RPMI7951 (cell line): ENCODE measurements at regions not wholly inside any gene's neighbourhood (a gene's known extent, or its start where the extent isn't known, plus 50 kb on each side); places are given as distances from the start of the nearest gene placed in this dataset.
"Not testable (repeated sequence)": the region's sequence is repeated elsewhere in the genome, so short reads cannot be mapped to it uniquely, and the experiment has no call there.

Experiments used
- DNase-seq: peaks from one replicate; pipeline ENCODE4 v3.0.0-alpha.2; 2012; ENCODE audit warnings: low read depth

DNA sequence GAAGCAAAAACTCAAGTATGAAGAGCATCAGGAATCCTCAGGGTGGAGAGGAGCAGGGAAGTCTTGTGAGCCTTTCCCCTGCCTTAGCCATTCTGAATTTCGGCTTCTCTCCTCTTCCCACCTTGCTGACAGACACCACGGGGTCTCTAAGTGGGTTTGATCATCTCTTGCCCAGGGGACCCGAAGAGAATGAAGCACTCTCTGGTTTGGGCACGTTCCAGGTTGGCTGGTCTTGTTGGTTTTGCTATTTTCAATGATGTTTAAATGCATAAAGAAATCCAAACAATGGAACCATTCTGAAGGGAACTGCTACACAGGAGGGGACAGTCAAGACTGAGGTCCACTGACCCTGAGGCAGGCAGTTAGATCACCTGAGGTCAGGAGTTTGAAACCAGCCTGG, 131.7 kb downstream of the PXDC1 start:
- DNase-seq, result no peak

DNA sequence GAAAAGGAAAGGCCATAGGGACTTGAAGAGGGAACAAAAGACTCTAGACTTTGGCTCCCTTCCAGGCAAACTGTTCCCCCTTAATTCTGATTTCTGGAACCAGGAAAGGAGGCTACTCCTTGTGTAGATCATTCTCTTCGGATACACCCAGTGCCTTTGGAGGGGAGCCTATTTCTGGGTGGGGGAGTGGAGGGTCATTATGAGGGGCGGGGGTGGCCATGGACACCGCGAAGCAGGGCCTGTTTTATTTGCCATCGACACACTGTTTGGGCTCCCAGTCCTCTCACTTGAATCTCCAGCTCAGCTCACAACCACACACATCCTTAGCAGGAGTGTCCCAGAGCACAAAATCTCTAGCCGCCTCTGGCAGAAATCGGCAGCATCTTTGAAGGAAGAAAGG, 132.3 kb downstream of the PXDC1 start:
- no peak for DNase-seq

DNA sequence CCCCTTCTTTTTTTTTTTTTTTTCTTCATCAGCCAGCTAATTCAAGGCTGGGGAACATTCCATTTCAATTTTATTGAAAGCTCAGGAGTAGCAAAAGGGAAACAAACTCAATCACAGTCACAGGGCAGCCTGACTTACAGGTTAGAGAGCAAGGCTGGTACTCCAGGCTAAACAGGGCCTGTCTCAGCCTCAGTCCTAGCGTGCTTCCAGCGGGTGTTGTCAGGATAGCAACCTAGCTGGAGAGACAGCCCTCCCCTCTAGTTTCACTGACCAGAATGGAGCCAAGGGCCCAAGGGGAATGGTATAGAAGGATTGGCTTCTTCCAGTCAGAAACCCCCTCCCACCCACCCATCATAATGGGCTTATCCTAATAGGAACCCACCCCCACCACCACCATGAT, 132.9 kb downstream of the PXDC1 start:
- DNase-seq, result no peak

DNA sequence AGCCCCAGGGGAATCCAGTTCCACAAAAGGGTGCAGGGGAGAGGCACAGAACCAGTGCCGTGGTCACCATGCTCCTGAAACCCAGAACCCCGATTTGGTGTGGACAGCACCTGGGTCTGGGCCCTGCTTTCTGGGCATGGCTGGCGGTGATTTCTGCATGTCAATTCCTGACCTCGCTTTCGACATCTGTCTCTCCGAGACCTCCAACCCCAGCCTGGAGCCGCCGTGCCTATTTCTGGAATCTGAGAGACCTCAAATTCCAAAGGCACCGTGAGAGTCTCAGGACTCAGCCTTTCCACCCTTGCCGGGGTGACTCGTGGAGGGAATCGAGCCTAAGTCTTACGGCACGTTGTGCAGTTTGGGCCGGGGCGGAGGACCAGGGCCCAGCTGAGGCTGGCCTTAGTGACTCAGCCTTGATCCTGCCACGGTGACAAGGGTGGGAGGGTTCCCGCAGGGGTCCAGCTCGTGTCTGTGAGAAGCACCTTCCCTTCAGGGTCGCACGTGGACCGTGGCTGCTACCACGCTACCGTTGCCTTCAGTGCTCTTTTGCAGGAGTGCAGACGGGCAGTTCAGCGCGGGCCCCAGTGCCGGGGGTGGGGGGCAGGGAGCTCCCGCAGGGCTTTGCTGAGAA, 133.7 kb downstream of the PXDC1 start:
- no peak for DNase-seq

DNA sequence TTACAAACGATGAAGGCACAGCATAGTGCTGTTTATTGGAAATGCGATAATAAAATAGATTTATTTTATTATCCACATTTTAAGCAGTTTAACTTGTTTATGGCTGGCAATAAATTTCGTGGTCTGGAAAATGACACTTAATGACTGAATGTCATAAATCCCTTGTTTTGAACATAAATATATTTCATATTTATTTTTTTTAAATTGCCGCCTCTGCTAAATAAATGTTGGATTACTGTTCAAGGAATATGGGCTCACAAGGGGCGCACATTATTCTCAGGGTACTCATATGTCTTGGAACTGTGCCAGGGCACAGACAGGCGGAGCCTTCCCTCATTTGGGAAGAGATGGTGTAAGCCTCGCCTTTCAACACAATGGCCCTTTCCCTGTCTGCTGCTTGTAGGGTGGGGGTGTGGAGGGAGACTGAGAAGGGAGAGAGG, 134.3 kb downstream of the PXDC1 start:
- DNase-seq, result no peak

DNA sequence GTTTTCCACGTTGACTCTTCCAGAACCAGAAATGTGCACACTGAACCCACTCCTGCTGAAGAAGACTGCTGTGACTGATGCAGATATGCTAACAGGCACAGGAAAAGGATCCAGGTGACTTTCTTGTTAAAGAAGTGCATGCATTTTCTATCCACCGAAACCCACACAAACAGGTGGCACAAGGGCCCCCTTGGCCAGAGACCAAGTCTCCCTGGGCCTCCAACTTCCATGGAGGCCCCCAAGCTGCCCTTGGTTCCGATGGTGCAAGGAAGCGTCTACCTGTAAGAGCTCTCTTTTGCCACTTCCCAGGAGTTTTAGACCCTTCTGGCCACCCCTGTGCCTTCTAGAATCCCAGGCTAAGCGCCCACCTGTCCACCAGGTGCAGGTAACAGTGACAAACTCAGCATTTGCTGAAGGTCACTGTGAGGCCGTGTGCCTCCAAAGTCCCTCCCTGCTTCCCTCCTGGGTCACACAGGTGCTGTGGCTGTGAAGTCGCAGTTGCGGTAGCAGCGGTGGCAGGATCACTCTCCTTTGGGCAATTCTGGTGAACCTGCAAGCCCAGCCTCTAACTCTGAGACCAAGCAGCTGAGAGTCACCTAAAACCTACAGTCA, 134.8 kb downstream of the PXDC1 start:
- DNase-seq, result no peak

DNA sequence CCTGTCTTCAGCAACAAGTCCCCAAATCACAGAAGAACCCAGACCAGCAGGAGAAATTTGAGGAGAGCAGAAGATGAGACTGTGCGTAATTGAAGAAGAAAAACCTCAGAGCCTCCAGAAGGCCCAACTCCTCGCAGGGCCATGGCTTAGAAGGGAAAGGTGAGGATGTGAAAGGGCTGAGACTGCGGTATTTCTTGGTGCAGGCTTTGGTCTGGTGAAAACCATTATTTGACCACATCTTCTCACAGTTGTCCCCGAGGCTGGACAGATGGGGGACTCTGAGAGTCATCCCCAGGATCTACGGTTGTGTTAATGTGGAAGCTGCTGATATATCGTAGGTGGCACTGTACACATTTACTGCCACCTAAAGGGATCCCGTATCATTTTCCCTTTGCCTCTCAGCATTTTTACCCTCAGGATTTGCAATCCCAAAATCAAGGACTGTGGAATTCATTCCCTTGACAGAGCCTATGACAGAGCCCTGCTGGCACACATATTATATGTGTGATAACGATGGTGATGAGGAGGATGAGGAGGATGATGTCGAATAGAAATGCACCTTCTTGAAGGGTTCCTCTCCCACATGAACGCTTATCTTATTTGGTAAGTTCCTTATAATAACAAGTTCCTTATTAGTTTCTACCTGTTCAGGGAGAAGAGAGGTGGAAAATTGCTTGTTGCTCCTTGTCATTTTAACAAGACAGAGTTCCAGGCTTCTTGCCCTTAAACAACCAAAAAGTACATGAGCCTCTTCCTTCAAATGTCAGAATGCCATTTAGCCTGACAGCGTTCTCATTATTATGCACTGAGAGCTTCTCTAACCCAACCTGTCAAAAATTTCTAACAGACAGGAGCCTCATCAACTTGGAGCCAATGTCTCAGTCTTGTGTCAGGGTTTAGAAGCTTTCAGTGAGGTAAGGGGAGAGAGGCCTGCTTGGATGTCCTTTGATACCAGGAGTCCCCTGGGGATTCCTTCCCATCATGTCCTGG, 135.8 kb downstream of the PXDC1 start:
- DNase-seq, result peak; percentile 8

DNA sequence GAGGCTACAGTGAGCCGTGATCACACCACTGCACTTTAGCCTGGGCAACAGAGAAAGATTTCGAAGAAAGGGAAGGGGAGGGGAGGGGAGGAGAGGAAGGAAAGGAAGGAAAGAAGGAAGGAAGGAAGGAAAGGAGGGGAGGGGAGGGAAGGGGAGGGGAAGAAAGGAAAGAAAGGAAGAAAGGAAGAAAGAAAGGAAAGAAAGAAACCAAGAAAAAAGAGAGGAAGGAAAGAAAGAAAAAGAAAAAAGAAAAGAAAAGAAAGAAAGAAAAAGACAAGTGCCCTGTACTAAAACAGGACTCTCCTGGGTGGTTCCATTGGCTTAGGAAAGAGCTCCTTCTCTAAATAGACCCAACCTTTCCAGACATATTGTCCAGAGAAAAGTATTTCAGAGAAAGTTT, 136.6 kb downstream of the PXDC1 start:
- DNase-seq, result no peak

DNA sequence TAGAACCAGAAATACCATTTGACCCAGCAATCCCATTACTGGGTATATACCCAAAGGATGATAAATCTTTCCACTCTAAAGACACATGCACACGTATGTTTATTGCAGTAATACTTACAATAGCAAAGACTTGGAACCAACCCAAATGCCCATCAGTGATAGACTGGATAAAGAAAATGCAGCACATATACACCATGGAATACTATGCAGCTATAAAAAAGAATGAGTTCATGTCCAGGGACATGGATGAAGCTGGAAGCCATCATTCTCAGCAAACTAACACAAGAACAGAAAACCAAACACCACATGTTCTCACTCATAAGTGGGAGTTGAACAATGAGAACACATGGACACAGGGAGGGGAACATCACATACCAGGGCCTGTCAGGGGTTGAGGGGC, 137.9 kb downstream of the PXDC1 start:
- not testable (repeated sequence) for DNase-seq

DNA sequence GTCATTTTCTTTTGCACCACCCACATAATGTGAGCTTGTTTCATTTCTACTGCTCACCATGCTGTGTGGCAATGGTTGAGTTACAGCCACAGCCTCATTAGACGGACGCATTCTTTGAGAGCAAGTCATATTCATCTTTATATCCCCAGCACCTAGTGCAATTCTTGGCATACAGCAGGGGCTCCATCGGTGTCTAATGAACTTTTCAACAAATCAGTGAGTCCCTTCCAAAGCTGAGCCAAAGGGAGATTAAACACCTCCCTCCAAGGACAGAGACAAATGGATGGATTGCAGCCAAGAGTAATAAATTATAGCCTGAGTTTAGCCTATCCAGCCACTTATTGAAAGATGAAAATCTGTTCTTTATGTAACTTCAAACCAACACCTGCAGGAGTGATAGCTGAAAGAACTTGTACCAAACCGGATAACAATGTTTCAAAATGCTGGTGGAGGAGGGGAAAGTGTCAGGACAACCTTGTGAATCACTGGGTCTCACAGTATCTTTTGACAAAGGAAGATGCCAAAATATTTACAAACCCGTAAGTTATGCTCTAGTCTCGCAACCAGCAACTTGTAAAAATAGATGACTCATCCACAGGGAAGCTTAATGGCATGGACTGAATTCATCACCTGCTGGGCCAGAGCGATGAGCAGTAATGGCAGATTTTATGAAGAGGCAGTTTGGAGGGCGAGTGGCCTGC, 139.0 kb downstream of the PXDC1 start:
- peak; percentile 89 for DNase-seq

DNA sequence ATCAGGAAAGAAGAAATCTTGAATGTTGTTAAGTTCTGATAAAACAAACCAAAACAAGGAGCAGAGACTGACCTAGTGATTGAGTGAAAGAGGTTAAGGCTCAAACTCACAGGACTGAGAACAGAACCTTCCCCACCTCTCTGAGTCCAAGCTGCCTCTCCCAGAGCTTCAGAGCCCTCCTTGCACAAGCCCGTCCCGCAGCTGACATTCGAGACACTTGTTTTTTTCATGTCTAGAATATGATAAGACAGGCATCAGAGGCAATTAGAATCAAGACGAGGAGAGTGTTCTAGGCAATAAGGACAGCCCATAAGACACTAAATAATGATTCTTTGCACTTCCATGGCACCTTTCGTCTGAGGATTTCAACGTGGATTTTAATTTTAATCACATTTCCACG, 140.6 kb downstream of the PXDC1 start:
- DNase-seq, result no peak

DNA sequence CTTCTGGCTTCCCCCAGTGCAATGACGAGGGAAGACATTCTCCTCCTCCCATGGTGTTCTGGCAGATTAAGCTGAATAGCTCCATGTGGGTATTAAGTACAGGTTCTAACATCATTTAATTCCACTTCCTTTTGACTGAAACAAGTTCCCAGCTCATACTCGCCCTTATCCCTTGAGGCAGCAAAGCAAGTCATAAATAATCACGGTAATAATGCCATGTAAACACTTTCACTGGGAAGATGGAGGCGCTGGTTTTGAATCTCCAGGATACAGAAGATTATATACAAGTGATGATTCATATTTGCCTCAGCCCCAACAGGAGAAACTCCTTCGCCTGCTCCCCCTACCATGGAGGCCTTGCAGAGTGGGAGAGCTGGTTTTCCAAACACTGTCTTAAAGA, 141.3 kb downstream of the PXDC1 start:
- DNase-seq, result peak; percentile 34

DNA sequence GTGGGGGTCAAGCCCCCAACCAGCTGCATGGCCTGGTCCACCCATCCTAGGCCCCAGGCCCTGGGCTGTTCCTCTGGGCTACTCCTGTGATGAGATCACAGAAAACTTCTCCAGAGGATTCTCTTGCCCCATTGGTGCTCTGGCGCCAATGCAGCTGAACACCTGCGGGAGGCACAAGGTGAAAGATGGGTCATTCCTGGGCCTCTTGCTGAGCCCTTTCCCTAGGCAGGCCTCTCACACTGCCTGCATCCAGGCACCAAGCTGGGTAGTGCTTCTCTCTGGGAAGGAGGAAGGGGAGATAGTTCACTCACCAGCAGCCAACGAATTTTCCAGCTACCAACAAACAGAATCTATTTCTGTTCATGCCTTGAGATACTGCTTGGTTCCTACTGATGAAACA, 142.1 kb downstream of the PXDC1 start:
- no peak for DNase-seq

DNA sequence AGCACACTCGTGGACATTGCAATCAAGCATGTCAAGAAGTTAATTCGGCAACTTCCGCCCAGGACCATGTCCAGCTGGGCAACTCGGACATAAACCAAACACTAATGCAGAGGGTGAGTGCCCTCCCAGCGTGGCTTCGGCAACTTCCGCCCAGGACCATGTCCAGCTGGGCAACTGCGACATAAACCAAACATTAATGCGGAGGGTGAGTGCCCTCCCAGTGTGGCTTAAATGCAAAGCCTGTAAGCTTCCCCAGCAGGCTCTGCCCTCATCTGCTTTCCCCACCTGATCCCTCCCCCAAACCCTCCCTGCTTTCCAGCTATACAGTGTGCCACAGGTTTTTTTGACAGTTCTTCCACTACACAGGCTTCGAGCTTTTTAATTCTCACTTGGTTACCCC, 143.4 kb downstream of the PXDC1 start:
- no peak for DNase-seq

DNA sequence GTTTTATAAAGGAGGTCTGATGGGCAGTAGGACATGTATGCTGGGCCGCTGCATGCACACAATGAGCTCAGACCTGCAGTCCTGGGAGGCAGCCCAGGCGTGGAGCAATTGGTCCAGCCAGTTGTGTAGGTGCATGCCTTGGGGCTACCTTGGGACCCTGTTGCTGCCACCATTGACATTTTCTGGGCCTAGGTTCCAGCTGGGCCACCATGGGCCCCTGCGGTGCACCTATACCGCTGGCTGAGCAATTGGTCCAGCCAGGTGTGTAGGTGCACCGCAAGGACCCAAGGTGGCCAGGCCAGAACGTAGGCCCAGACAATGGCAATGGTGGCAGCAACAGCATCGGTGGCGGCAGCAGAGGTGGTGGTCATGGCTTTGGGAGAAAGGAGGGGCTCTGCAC, 143.9 kb downstream of the PXDC1 start:
- no peak for DNase-seq

DNA sequence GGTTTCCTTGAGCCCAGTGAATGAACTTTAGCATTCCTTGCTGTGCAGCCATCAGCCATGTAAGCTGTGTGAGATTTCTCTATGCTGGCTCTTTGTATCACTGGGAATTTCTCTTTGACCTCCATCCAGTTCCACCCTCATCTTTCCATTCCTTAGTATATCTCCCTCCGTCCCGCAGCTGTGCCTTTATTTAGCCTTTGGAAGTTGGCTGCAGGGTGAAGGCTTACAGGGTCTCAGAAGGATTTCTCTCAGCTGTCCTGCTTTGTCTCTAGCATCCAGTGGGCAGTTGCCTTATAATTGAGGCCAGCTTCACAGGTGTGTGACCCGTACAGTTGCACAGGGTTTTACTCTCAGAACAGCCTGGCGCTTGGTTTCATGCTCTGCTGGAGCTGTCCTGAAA, 144.3 kb downstream of the PXDC1 start:
- no peak for DNase-seq

DNA sequence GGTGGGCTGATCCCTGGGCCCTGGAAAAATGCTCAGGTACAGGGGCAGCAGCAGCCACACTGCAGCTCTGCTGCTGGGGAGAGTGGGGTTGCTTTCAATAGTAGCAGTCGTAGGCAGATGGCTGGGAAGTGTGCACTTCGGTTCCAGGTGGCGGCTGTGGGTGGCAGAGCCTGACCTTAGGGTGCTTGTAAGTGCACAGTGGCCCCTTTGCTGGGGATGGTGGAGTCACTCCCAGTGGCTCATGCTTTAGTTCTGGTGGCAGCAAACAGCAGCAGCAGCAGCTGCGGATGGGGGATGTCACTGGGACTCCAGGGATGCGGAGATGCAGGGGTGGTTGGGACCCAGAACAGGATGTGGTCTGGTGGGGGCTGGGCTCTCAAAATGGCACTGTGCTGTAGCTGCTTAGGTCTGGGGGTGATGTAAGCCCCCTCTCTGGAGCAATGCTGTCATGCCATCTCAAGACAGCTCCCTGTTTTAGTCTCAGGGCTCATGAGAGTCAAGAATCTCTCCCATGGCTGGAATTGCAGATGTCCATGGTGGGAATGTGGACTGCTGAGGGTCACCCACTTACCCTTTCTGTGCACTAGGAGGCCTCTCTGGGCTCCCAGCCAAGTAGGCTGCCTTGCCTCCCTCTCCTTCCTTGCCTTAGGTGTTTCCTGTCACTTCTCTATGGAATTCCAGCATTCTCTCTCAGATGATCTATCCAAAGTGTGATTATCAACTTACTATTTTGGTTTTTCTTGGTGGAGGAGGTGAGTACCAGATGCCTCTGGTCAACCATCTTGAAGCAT, 146.7 kb upstream of the SLC22A23 start:
- DNase-seq, result peak; percentile 65

DNA sequence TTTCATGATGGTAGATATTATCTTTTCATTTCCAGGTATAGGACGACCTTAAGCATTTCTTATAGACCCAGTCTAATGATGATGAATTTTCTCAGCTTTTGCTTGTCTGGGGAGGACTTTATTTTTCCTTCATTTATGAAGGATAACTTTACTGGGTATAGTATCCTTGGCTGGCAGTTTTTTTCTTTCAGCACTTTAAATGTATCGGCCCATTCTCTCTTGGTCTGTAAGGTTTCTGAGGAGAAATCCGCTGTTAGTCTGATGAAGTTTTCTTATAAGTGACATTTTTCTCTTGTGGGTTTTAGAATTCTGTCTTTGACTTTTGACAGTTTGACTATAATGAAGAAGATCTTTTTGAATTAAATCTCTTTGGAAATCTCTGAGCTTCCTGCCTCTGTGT, 144.7 kb upstream of the SLC22A23 start:
- DNase-seq, result no peak

DNA sequence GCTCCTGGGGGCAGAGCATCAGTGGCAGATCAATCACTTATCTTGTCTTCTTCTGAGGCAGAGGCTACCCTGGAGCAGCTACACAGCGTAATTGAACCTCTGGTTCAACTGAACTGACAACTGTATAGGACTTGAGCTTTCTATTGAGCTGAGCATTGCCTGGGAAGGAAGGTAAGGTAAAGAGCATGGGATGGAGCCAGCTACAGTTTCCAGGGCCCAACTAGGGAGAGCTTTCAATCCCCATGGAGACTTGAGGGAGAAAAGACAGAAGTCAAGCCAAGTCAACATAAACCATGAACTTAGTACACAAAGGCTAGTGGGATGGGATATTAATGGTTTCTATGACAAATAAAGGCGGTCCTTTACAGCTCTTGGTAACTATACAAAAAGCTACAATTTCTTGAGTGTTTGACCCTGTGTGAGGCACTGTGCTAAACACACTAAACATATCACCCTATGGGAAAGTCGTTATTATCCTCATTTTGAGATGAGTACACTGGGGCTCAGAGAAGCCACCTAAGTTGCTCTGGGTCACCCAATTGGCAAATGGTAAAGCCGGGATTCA, 140.7 kb upstream of the SLC22A23 start:
- no peak for DNase-seq

DNA sequence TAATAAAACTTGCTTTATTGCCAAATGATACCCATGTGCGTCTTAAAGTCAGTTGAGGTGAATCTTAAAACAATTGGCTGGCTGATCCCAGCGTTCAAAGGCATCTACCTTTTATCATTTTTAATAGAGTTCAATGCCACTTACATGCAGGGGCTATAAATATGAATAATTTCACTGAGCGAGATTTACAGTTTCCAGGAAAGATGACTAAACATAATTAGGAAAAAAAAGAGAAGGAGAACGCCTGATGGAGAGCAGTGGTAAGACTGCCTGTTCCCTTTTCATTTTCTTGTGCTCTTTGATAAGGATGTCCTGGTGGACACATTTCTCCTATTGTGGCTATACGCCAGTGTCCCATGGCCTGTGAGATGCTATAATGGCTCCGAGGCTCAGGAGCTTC, 139.9 kb upstream of the SLC22A23 start:
- DNase-seq, result no peak

DNA sequence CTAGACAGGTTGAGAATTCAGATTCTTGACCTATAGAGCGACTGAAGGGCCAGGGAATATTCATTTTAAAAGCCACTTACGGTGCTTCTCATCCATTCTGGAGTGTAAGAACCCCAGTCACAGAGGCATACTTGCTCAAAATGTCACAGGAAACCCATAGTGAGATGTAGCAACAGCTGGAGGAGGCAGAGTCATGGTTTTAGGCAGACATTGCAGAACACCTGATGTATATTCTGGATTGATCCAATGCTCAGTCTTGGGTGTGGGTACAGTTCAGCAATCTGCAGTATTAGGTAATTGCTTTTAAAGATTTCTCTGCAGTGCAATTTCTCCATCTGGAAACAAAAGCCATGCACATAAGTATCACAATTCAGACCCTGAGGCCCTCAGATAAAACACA, 137.4 kb upstream of the SLC22A23 start:
- DNase-seq, result no peak
